ENCODE measurements at regions not wholly inside any gene's neighbourhood (a gene's known extent, or its start where the extent isn't known, plus 50 kb on each side); places are given as distances from the start of the nearest gene placed in this dataset.

GRCh38 chrX:13897566-13897965 lies 80.7 kb upstream of the GPM6B start:
- Histone ChIP-seq H3K14ac (ENCODE audit: low read length) (no peak overlapping the region), H2BK120ac (ENCODE audit: low read depth, low read length) (no peak overlapping the region), H2BK12ac (ENCODE audit: low read length) (no peak overlapping the region), H3K36me3 (replicated peaks in 1 of 2; ENCODE audit: control insufficient read depth in 2 of 2, insufficient read depth in 2 of 2, low read length in 2 of 2) (peaks cover 0 to 10% of the 10 kb centered on the region in 2 donors), H3K9me3 (replicated peaks in 1 of 2; ENCODE audit: control insufficient read depth in 2 of 2, insufficient read depth in 1 of 2, low read depth in 1 of 2, low read length in 2 of 2) (no peaks in the 10 kb centered on the region), H3K27me3 (ENCODE audit: control insufficient read depth in 3 of 3, insufficient read depth in 3 of 3, low read depth in 1 of 3, low read length in 3 of 3) (no peaks in the 10 kb centered on the region), H3K23ac (ENCODE audit: low read depth, low read length, poor library complexity) (no peak overlapping the region), H3K9ac (ENCODE audit: low read depth, low read length, poor library complexity) (no peak overlapping the region), H2BK15ac (ENCODE audit: low read length) (no peak overlapping the region), H3K4me2 (ENCODE audit: insufficient read depth, low read length, poor library complexity, severe bottlenecking) (no peak overlapping the region), H3K4me1 (ENCODE audit: control insufficient read depth in 2 of 2, insufficient read depth in 1 of 2, low read depth in 1 of 2, low read length in 2 of 2) (peaks cover 0 to under 1% of the 10 kb centered on the region in 2 donors), H3K4me3 (ENCODE audit: low read length in 2 of 2) (no peak overlapping the region), H3K4ac (ENCODE audit: low read length) (no peak overlapping the region), H2AK5ac (ENCODE audit: low read depth, low read length) (no peak overlapping the region), H3K27ac (replicated peaks; ENCODE audit: low read length) (no peak overlapping the region), H3K79me1 (ENCODE audit: low read depth, low read length) (no peaks in the 10 kb centered on the region), H2BK5ac (ENCODE audit: low read length) (no peak overlapping the region), H3K18ac (ENCODE audit: low read length) (no peak overlapping the region), H4K91ac (ENCODE audit: low read depth, low read length, poor library complexity) (no peak overlapping the region), H4K8ac (ENCODE audit: low read depth, low read length) (no peak overlapping the region), H2AFZ (ENCODE audit: low read length) (no peak overlapping the region)
- DNase-seq (ENCODE audit: low spot score): no peak
- WGBS, 2 donors (ENCODE audit: extremely low coverage in 2 of 2, insufficient read length in 2 of 2, insufficient replicate concordance in 1 of 2): no CpG with 5 or more reads among the region's 4 CpGs

GRCh38 chrX:13894888-13895565 lies 78.1 kb upstream of the GPM6B start:
- H3K14ac ChIP-seq (ENCODE audit: low read length): no peak overlapping the region
- no peak overlapping the region for H2BK15ac ChIP-seq (ENCODE audit: low read length)
- H2AFZ ChIP-seq (ENCODE audit: low read length): no peak overlapping the region
- no peak overlapping the region for H2BK12ac ChIP-seq (ENCODE audit: low read length)
- no peak overlapping the region for H2BK120ac ChIP-seq (ENCODE audit: low read depth, low read length)
- no peak overlapping the region for H3K4ac ChIP-seq (ENCODE audit: low read length)
- H3K4me1 ChIP-seq (ENCODE audit: control insufficient read depth in 2 of 2, insufficient read depth in 1 of 2, low read depth in 1 of 2, low read length in 2 of 2): peaks cover 7 to 13% of the 10 kb centered on the region in 2 donors
- no peak overlapping the region for H4K91ac ChIP-seq (ENCODE audit: low read depth, low read length, poor library complexity)
- WGBS, 2 donors (ENCODE audit: extremely low coverage in 2 of 2, insufficient read length in 2 of 2, insufficient replicate concordance in 1 of 2): no CpG with 5 or more reads among the region's 5 CpGs
- DNase-seq (ENCODE audit: low spot score): no peak
- H3K79me1 ChIP-seq (ENCODE audit: low read depth, low read length): no peaks in the 10 kb centered on the region
- peaks cover 0 to 6% of the 10 kb centered on the region in 2 donors for H3K36me3 ChIP-seq (replicated peaks in 1 of 2; ENCODE audit: control insufficient read depth in 2 of 2, insufficient read depth in 2 of 2, low read length in 2 of 2)
- no peak overlapping the region for H3K18ac ChIP-seq (ENCODE audit: low read length)
- H3K27ac ChIP-seq (replicated peaks; ENCODE audit: low read length): no peak overlapping the region
- no peak overlapping the region for H3K23ac ChIP-seq (ENCODE audit: low read depth, low read length, poor library complexity)
- H2AK5ac ChIP-seq (ENCODE audit: low read depth, low read length): no peak overlapping the region
- H4K8ac ChIP-seq (ENCODE audit: low read depth, low read length): no peak overlapping the region
- H2BK5ac ChIP-seq (ENCODE audit: low read length): no peak overlapping the region
- no peak overlapping the region for H3K4me3 ChIP-seq (ENCODE audit: low read length in 2 of 2)
- H3K9ac ChIP-seq (ENCODE audit: low read depth, low read length, poor library complexity): no peak overlapping the region
- no peak overlapping the region for H3K4me2 ChIP-seq (ENCODE audit: insufficient read depth, low read length, poor library complexity, severe bottlenecking)
- H3K27me3 ChIP-seq (ENCODE audit: control insufficient read depth in 3 of 3, insufficient read depth in 3 of 3, low read depth in 1 of 3, low read length in 3 of 3): no peaks in the 10 kb centered on the region
- H3K9me3 ChIP-seq (replicated peaks in 1 of 2; ENCODE audit: control insufficient read depth in 2 of 2, insufficient read depth in 1 of 2, low read depth in 1 of 2, low read length in 2 of 2): no peaks in the 10 kb centered on the region

- Histone ChIP-seq H2AK5ac (ENCODE audit: low read depth, low read length) (no peak overlapping the region), H4K91ac (ENCODE audit: low read depth, low read length, poor library complexity) (no peak overlapping the region), H3K4me2 (ENCODE audit: insufficient read depth, low read length, poor library complexity, severe bottlenecking) (no peak overlapping the region), H3K79me1 (ENCODE audit: low read depth, low read length) (no peaks in the 10 kb centered on the region), H3K14ac (ENCODE audit: low read length) (no peak overlapping the region), H2BK15ac (ENCODE audit: low read length) (no peak overlapping the region), H2BK12ac (ENCODE audit: low read length) (no peak overlapping the region), H3K27ac (replicated peaks; ENCODE audit: low read length) (no peak overlapping the region), H3K9ac (ENCODE audit: low read depth, low read length, poor library complexity) (no peak overlapping the region), H2BK120ac (ENCODE audit: low read depth, low read length) (no peak overlapping the region), H3K4me3 (ENCODE audit: low read length in 2 of 2) (no peak overlapping the region), H3K9me3 (replicated peaks in 1 of 2; ENCODE audit: control insufficient read depth in 2 of 2, insufficient read depth in 1 of 2, low read depth in 1 of 2, low read length in 2 of 2) (peaks cover 0 to 4% of the 10 kb centered on the region in 2 donors), H3K4me1 (ENCODE audit: control insufficient read depth in 2 of 2, insufficient read depth in 1 of 2, low read depth in 1 of 2, low read length in 2 of 2) (peaks cover 7 to 13% of the 10 kb centered on the region in 2 donors), H3K18ac (ENCODE audit: low read length) (no peak overlapping the region), H3K23ac (ENCODE audit: low read depth, low read length, poor library complexity) (no peak overlapping the region), H3K36me3 (replicated peaks in 1 of 2; ENCODE audit: control insufficient read depth in 2 of 2, insufficient read depth in 2 of 2, low read length in 2 of 2) (peaks cover 0 to 4% of the 10 kb centered on the region in 2 donors), H3K27me3 (ENCODE audit: control insufficient read depth in 3 of 3, insufficient read depth in 3 of 3, low read depth in 1 of 3, low read length in 3 of 3) (no peaks in the 10 kb centered on the region), H4K8ac (ENCODE audit: low read depth, low read length) (no peak overlapping the region), H2BK5ac (ENCODE audit: low read length) (no peak overlapping the region), H2AFZ (ENCODE audit: low read length) (no peak overlapping the region), H3K4ac (ENCODE audit: low read length) (no peak overlapping the region)
- WGBS, 2 donors (ENCODE audit: extremely low coverage in 2 of 2, insufficient read length in 2 of 2, insufficient replicate concordance in 1 of 2): no CpG with 5 or more reads among the region's 5 CpGs
- no peak for DNase-seq (ENCODE audit: low spot score)
Measured at GRCh38 chrX:13893826-13894225, 76.9 kb upstream of the GPM6B start.

- Histone ChIP-seq H3K9me3 (replicated peaks in 1 of 2; ENCODE audit: control insufficient read depth in 2 of 2, insufficient read depth in 1 of 2, low read depth in 1 of 2, low read length in 2 of 2) (peaks cover 0 to 4% of the 10 kb centered on the region in 2 donors), H3K4me3 (ENCODE audit: low read length in 2 of 2) (no peak overlapping the region), H3K4me2 (ENCODE audit: insufficient read depth, low read length, poor library complexity, severe bottlenecking) (no peak overlapping the region), H4K91ac (ENCODE audit: low read depth, low read length, poor library complexity) (no peak overlapping the region), H3K23ac (ENCODE audit: low read depth, low read length, poor library complexity) (no peak overlapping the region), H3K4ac (ENCODE audit: low read length) (no peak overlapping the region), H2BK12ac (ENCODE audit: low read length) (no peak overlapping the region), H2AK5ac (ENCODE audit: low read depth, low read length) (no peak overlapping the region), H3K36me3 (replicated peaks in 1 of 2; ENCODE audit: control insufficient read depth in 2 of 2, insufficient read depth in 2 of 2, low read length in 2 of 2) (peaks cover 0 to 4% of the 10 kb centered on the region in 2 donors), H2BK120ac (ENCODE audit: low read depth, low read length) (no peak overlapping the region), H2BK15ac (ENCODE audit: low read length) (no peak overlapping the region), H3K18ac (ENCODE audit: low read length) (no peak overlapping the region), H3K9ac (ENCODE audit: low read depth, low read length, poor library complexity) (no peak overlapping the region), H3K27me3 (ENCODE audit: control insufficient read depth in 3 of 3, insufficient read depth in 3 of 3, low read depth in 1 of 3, low read length in 3 of 3) (no peaks in the 10 kb centered on the region), H3K27ac (replicated peaks; ENCODE audit: low read length) (no peak overlapping the region), H3K14ac (ENCODE audit: low read length) (no peak overlapping the region), H4K8ac (ENCODE audit: low read depth, low read length) (no peak overlapping the region), H2BK5ac (ENCODE audit: low read length) (no peak overlapping the region), H3K4me1 (ENCODE audit: control insufficient read depth in 2 of 2, insufficient read depth in 1 of 2, low read depth in 1 of 2, low read length in 2 of 2) (peaks cover 7 to 16% of the 10 kb centered on the region in 2 donors), H3K79me1 (ENCODE audit: low read depth, low read length) (no peaks in the 10 kb centered on the region), H2AFZ (ENCODE audit: low read length) (no peak overlapping the region)
- WGBS, 2 donors (ENCODE audit: extremely low coverage in 2 of 2, insufficient read length in 2 of 2, insufficient replicate concordance in 1 of 2): no CpG with 5 or more reads among the region's 3 CpGs
- no peak for DNase-seq (ENCODE audit: low spot score)
Measured at GRCh38 chrX:13892856-13893255, 76.0 kb upstream of the GPM6B start.

All from neuronal stem cell (in vitro differentiated cells).